ENCODE measurements at regions not wholly inside any gene's neighbourhood (a gene's known extent, or its start where the extent isn't known, plus 50 kb on each side); places are given as distances from the start of the nearest gene placed in this dataset.

GRCh38 chr16:80488167-80488566 is 52.6 kb upstream of the DYNLRB2 start:
- no peak for TF ChIP-seq CTCF (IDR thresholded peaks at IDR 0.05)
- no peak for TF ChIP-seq EP300 (IDR thresholded peaks at IDR 0.05)

Data from esophagus muscularis mucosa (tissue), 3 donors.